Osteoblast (primary cell): ENCODE measurements at regions not wholly inside any gene's neighbourhood (a gene's known extent, or its start where the extent isn't known, plus 50 kb on each side); places are given as distances from the start of the nearest gene placed in this dataset.

Experiments used
- DNase-seq: peaks from one replicate; pipeline ENCODE4 v3.0.0; 2011; ENCODE audit warnings: low spot score, mixed read lengths; ENCODE audit not compliant: insufficient read length; ENCODE audit errors: missing footprints
- H2AFZ ChIP-seq: 2 replicates; pipeline ENCODE4 v1.6.0; 2011; ENCODE audit warnings: mild to moderate bottlenecking, low read length
- H3K27ac ChIP-seq: 2 replicates; pipeline ENCODE4 v1.5.1; 2011; ENCODE audit warnings: mild to moderate bottlenecking, low read depth, low read length, moderate library complexity
- H3K27me3 ChIP-seq: 2 replicates; pipeline ENCODE4 v1.6.0; 2012; ENCODE audit warnings: mild to moderate bottlenecking, control low read depth, inconsistent platforms, low read length, moderate library complexity; ENCODE audit not compliant: insufficient read depth
- H3K36me3 ChIP-seq: 2 replicates; pipeline ENCODE4 v1.5.1; 2011; ENCODE audit warnings: mild to moderate bottlenecking, low read length, control low read depth, moderate library complexity; ENCODE audit not compliant: insufficient read depth
- H3K4me1 ChIP-seq: 2 replicates; pipeline ENCODE4 v1.5.1; 2011; ENCODE audit warnings: mild to moderate bottlenecking, low read length, control low read depth, moderate library complexity; ENCODE audit not compliant: insufficient read depth
- H3K4me2 ChIP-seq: 2 replicates; pipeline ENCODE4 v1.6.0; 2011; ENCODE audit warnings: mild to moderate bottlenecking, low read length; ENCODE audit not compliant: insufficient read depth
- H3K4me3 ChIP-seq: fragments of 200-600 bp; sonication (generic); 3 replicates; pipeline ENCODE4 v1.5.1; 2012; ENCODE audit warnings: mild to moderate bottlenecking, low read length, inconsistent platforms; ENCODE audit not compliant: insufficient read depth
- H3K79me2 ChIP-seq: 2 replicates; pipeline ENCODE4 v1.6.0; 2012; ENCODE audit warnings: mild to moderate bottlenecking, low read length, control low read depth, inconsistent platforms; ENCODE audit not compliant: insufficient read depth
- H3K9me3 ChIP-seq: 2 replicates; pipeline ENCODE4 v1.5.1; 2011; ENCODE audit warnings: low read depth, low read length, control low read depth
- H4K20me1 ChIP-seq: 2 replicates; pipeline ENCODE4 v1.6.0; 2012; ENCODE audit warnings: mild to moderate bottlenecking, low read length, control low read depth; ENCODE audit not compliant: insufficient read depth
- CTCF ChIP-seq: IDR thresholded peaks from 2 replicates; pipeline ENCODE4 v1.5.1; 2011; ENCODE audit warnings: mild to moderate bottlenecking, low read depth, low read length, moderate library complexity; ENCODE audit errors: extremely low read depth

GRCh38 chr5:147045290-147045689, 166.7 kb upstream of the PPP2R2B start:
- no peaks in the 10 kb centered on the region for H3K36me3 ChIP-seq
- no peaks in the 10 kb centered on the region for H4K20me1 ChIP-seq
- no peak for DNase-seq
- H3K9me3 ChIP-seq, result no peaks in the 10 kb centered on the region
- no peak overlapping the region for H3K27ac ChIP-seq
- H3K4me1 ChIP-seq, result no peaks in the 10 kb centered on the region
- H3K4me3 ChIP-seq, result no peak overlapping the region
- no peak overlapping the region for H3K4me2 ChIP-seq
- H3K27me3 ChIP-seq, result no peaks in the 10 kb centered on the region
- H3K79me2 ChIP-seq, result no peaks in the 10 kb centered on the region
- H2AFZ ChIP-seq, result no peak overlapping the region
- TF ChIP-seq CTCF, result no peak

GRCh38 chr5:147046281-147046680, 167.7 kb upstream of the PPP2R2B start:
- Histone ChIP-seq H4K20me1 (no peaks in the 10 kb centered on the region), H3K27ac (no peak overlapping the region), H3K36me3 (no peaks in the 10 kb centered on the region), H3K4me3 (no peak overlapping the region), H3K9me3 (no peaks in the 10 kb centered on the region), H3K4me2 (no peak overlapping the region), H3K27me3 (no peaks in the 10 kb centered on the region), H3K4me1 (no peaks in the 10 kb centered on the region), H3K79me2 (no peaks in the 10 kb centered on the region), H2AFZ (no peak overlapping the region)
- no peak for TF ChIP-seq CTCF
- DNase-seq, result no peak

- no peaks in the 10 kb centered on the region for H3K4me1 ChIP-seq
- no peaks in the 10 kb centered on the region for H3K36me3 ChIP-seq
- no peak overlapping the region for H3K27ac ChIP-seq
- H3K9me3 ChIP-seq, result no peaks in the 10 kb centered on the region
- no peaks in the 10 kb centered on the region for H3K79me2 ChIP-seq
- no peaks in the 10 kb centered on the region for H4K20me1 ChIP-seq
- no peaks in the 10 kb centered on the region for H3K27me3 ChIP-seq
- no peak for DNase-seq
- H3K4me3 ChIP-seq, result no peak overlapping the region
- H2AFZ ChIP-seq, result no peak overlapping the region
- H3K4me2 ChIP-seq, result no peak overlapping the region
- TF ChIP-seq CTCF, result no peak
Observed at GRCh38 chr5:147046894-147047293, 168.3 kb upstream of the PPP2R2B start.

- no peaks in the 10 kb centered on the region for H3K79me2 ChIP-seq
- no peaks in the 10 kb centered on the region for H3K27me3 ChIP-seq
- H3K4me2 ChIP-seq, result no peak overlapping the region
- H2AFZ ChIP-seq, result no peak overlapping the region
- H3K36me3 ChIP-seq, result no peaks in the 10 kb centered on the region
- DNase-seq, result no peak
- H4K20me1 ChIP-seq, result no peaks in the 10 kb centered on the region
- no peak overlapping the region for H3K4me3 ChIP-seq
- H3K4me1 ChIP-seq, result no peaks in the 10 kb centered on the region
- TF ChIP-seq CTCF, result no peak
- no peak overlapping the region for H3K27ac ChIP-seq
- H3K9me3 ChIP-seq, result no peaks in the 10 kb centered on the region
Observed at GRCh38 chr5:147049764-147050163, 171.2 kb upstream of the PPP2R2B start.
